ENCODE measurements at regions not wholly inside any gene's neighbourhood (a gene's known extent, or its start where the extent isn't known, plus 50 kb on each side); places are given as distances from the start of the nearest gene placed in this dataset.

GRCh38 chr4:23630110-23630509, 259.7 kb downstream of the PPARGC1A start:
- Mint-ChIP-seq H3K27me3 (no peaks in the 10 kb centered on the region), H3K27ac (no peak overlapping the region), H3K9me3 (peaks cover 5% of the 10 kb centered on the region), H3K4me3 (no peak overlapping the region), H3K4me1 (no peaks in the 10 kb centered on the region), H3K36me3 (no peaks in the 10 kb centered on the region)
- POLR2A ChIA-PET: no interaction called here
- ATAC-seq (ENCODE audit: low read depth) (no peak), DNase-seq (no peak)

- no peak for DNase-seq
- POLR2A ChIA-PET: no interaction called here
- peaks cover 5% of the 10 kb centered on the region for H3K9me3 Mint-ChIP-seq
- H3K4me1 Mint-ChIP-seq: no peaks in the 10 kb centered on the region
- ATAC-seq (ENCODE audit: low read depth): no peak
- H3K27me3 Mint-ChIP-seq: no peaks in the 10 kb centered on the region
- no peak overlapping the region for H3K27ac Mint-ChIP-seq
- no peak overlapping the region for H3K4me3 Mint-ChIP-seq
- H3K36me3 Mint-ChIP-seq: no peaks in the 10 kb centered on the region
Observed at GRCh38 chr4:23629421-23629820, 260.4 kb downstream of the PPARGC1A start.

GRCh38 chr4:23614284-23614892, 275.5 kb downstream of the PPARGC1A start:
- H3K4me1 Mint-ChIP-seq: no peaks in the 10 kb centered on the region
- no peak overlapping the region for H3K4me3 Mint-ChIP-seq
- H3K27ac Mint-ChIP-seq: no peak overlapping the region
- no peak for ATAC-seq (ENCODE audit: low read depth)
- H3K36me3 Mint-ChIP-seq: no peaks in the 10 kb centered on the region
- H3K9me3 Mint-ChIP-seq: no peaks in the 10 kb centered on the region
- POLR2A ChIA-PET: no interaction called here
- H3K27me3 Mint-ChIP-seq: no peaks in the 10 kb centered on the region
- DNase-seq: no peak

GRCh38 chr4:23613782-23614181, 276.1 kb downstream of the PPARGC1A start:
- Mint-ChIP-seq H3K27ac (no peak overlapping the region), H3K27me3 (no peaks in the 10 kb centered on the region), H3K4me1 (no peaks in the 10 kb centered on the region), H3K4me3 (no peak overlapping the region), H3K36me3 (no peaks in the 10 kb centered on the region), H3K9me3 (peaks cover 2% of the 10 kb centered on the region)
- ATAC-seq (ENCODE audit: low read depth) (no peak), DNase-seq (no peak)
- POLR2A ChIA-PET: no interaction called here

- Mint-ChIP-seq H3K27ac (no peak overlapping the region), H3K4me3 (no peak overlapping the region), H3K9me3 (peaks cover 2% of the 10 kb centered on the region), H3K27me3 (no peaks in the 10 kb centered on the region), H3K4me1 (no peaks in the 10 kb centered on the region), H3K36me3 (no peaks in the 10 kb centered on the region)
- ATAC-seq (ENCODE audit: low read depth) (no peak), DNase-seq (no peak)
- POLR2A ChIA-PET: no interaction called here
Observed at GRCh38 chr4:23602720-23603119, 287.1 kb downstream of the PPARGC1A start.

- peaks cover 7% of the 10 kb centered on the region for H3K9me3 Mint-ChIP-seq
- POLR2A ChIA-PET: no interaction called here
- no peak for ATAC-seq (ENCODE audit: low read depth)
- H3K27me3 Mint-ChIP-seq: no peaks in the 10 kb centered on the region
- no peak overlapping the region for H3K27ac Mint-ChIP-seq
- no peak for DNase-seq
- H3K4me1 Mint-ChIP-seq: no peaks in the 10 kb centered on the region
- H3K36me3 Mint-ChIP-seq: no peaks in the 10 kb centered on the region
- no peak overlapping the region for H3K4me3 Mint-ChIP-seq
Observed at GRCh38 chr4:23594125-23594524, 295.7 kb downstream of the PPARGC1A start.

- H3K36me3 Mint-ChIP-seq: no peaks in the 10 kb centered on the region
- no peak overlapping the region for H3K4me3 Mint-ChIP-seq
- H3K9me3 Mint-ChIP-seq: peaks cover 7% of the 10 kb centered on the region
- DNase-seq (no peak), ATAC-seq (ENCODE audit: low read depth) (no peak)
- H3K4me1 Mint-ChIP-seq: no peaks in the 10 kb centered on the region
- H3K27me3 Mint-ChIP-seq: no peaks in the 10 kb centered on the region
- H3K27ac Mint-ChIP-seq: no peak overlapping the region
- POLR2A ChIA-PET: no interaction called here
Observed at GRCh38 chr4:23590431-23590830, 299.4 kb downstream of the PPARGC1A start.

GRCh38 chr4:23584024-23584423, 305.8 kb downstream of the PPARGC1A start:
- Mint-ChIP-seq H3K36me3 (no peaks in the 10 kb centered on the region), H3K4me3 (no peak overlapping the region), H3K27ac (no peak overlapping the region), H3K4me1 (no peaks in the 10 kb centered on the region), H3K9me3 (no peaks in the 10 kb centered on the region), H3K27me3 (no peaks in the 10 kb centered on the region)
- ATAC-seq (ENCODE audit: low read depth) (no peak), DNase-seq (no peak)
- POLR2A ChIA-PET: no interaction called here

GRCh38 chr4:23582671-23583070, 307.2 kb downstream of the PPARGC1A start:
- Mint-ChIP-seq H3K4me3 (no peak overlapping the region), H3K27me3 (no peaks in the 10 kb centered on the region), H3K36me3 (no peaks in the 10 kb centered on the region), H3K4me1 (no peaks in the 10 kb centered on the region), H3K9me3 (no peaks in the 10 kb centered on the region), H3K27ac (no peak overlapping the region)
- DNase-seq (no peak), ATAC-seq (ENCODE audit: low read depth) (no peak)
- POLR2A ChIA-PET: no interaction called here

- Mint-ChIP-seq H3K27ac (no peak overlapping the region), H3K9me3 (no peaks in the 10 kb centered on the region), H3K27me3 (no peaks in the 10 kb centered on the region), H3K36me3 (no peaks in the 10 kb centered on the region), H3K4me3 (no peak overlapping the region), H3K4me1 (no peaks in the 10 kb centered on the region)
- DNase-seq (no peak), ATAC-seq (ENCODE audit: low read depth) (no peak)
- POLR2A ChIA-PET: no interaction called here
Observed at GRCh38 chr4:23579166-23579565, 310.7 kb downstream of the PPARGC1A start.

GRCh38 chr4:23577398-23577797, 312.4 kb downstream of the PPARGC1A start:
- Mint-ChIP-seq H3K27ac (no peak overlapping the region), H3K27me3 (no peaks in the 10 kb centered on the region), H3K4me3 (no peak overlapping the region), H3K9me3 (peaks cover 4% of the 10 kb centered on the region), H3K4me1 (no peaks in the 10 kb centered on the region), H3K36me3 (no peaks in the 10 kb centered on the region)
- DNase-seq (no peak), ATAC-seq (ENCODE audit: low read depth) (no peak)
- POLR2A ChIA-PET: no interaction called here

GRCh38 chr4:23572382-23572781, 317.5 kb downstream of the PPARGC1A start:
- Mint-ChIP-seq H3K27me3 (no peaks in the 10 kb centered on the region), H3K4me3 (no peak overlapping the region), H3K4me1 (no peaks in the 10 kb centered on the region), H3K9me3 (peaks cover 4% of the 10 kb centered on the region), H3K27ac (no peak overlapping the region), H3K36me3 (no peaks in the 10 kb centered on the region)
- ATAC-seq (ENCODE audit: low read depth) (no peak), DNase-seq (no peak)
- POLR2A ChIA-PET: no interaction called here

- Mint-ChIP-seq H3K9me3 (peaks cover 3% of the 10 kb centered on the region), H3K27ac (no peak overlapping the region), H3K4me1 (no peaks in the 10 kb centered on the region), H3K4me3 (no peak overlapping the region), H3K27me3 (no peaks in the 10 kb centered on the region), H3K36me3 (no peaks in the 10 kb centered on the region)
- DNase-seq (no peak), ATAC-seq (ENCODE audit: low read depth) (no peak)
- POLR2A ChIA-PET: no interaction called here
Observed at GRCh38 chr4:23567338-23567737, 322.5 kb downstream of the PPARGC1A start.

GRCh38 chr4:23560748-23561147, 329.1 kb downstream of the PPARGC1A start:
- no peaks in the 10 kb centered on the region for H3K4me1 Mint-ChIP-seq
- no peak overlapping the region for H3K27ac Mint-ChIP-seq
- no peaks in the 10 kb centered on the region for H3K27me3 Mint-ChIP-seq
- peaks cover 1% of the 10 kb centered on the region for H3K9me3 Mint-ChIP-seq
- ATAC-seq (ENCODE audit: low read depth) (no peak), DNase-seq (no peak)
- no peak overlapping the region for H3K4me3 Mint-ChIP-seq
- POLR2A ChIA-PET: no interaction called here
- no peaks in the 10 kb centered on the region for H3K36me3 Mint-ChIP-seq

- Mint-ChIP-seq H3K4me3 (no peak overlapping the region), H3K27me3 (no peaks in the 10 kb centered on the region), H3K36me3 (no peaks in the 10 kb centered on the region), H3K4me1 (no peaks in the 10 kb centered on the region), H3K27ac (no peak overlapping the region), H3K9me3 (peaks cover 1% of the 10 kb centered on the region)
- no peak for ATAC-seq (ENCODE audit: low read depth)
- DNase-seq: no peak
- POLR2A ChIA-PET: no interaction called here
Observed at GRCh38 chr4:23558101-23558500, 331.7 kb downstream of the PPARGC1A start.

Data from activated naive CD8-positive, alpha-beta T cell treated with anti-CD3 and anti-CD28 coated beads, Interleukin-2, amount 10 ng/mL, durations not matched to agents 7 days and 5 days (primary cell).